Breast epithelium (tissue), 3 donors: ENCODE measurements at regions not wholly inside any gene's neighbourhood (a gene's known extent, or its start where the extent isn't known, plus 50 kb on each side); places are given as distances from the start of the nearest gene placed in this dataset.

ENCODE experiments used
- POLR2A ChIP-seq: fragments of 450-650 bp; IDR thresholded peaks from one replicate; pipeline ENCODE4 v1.6.1; 2016; ENCODE audit warnings: antibody characterized with exemption, mild to moderate bottlenecking, moderate library complexity
- POLR2AphosphoS5 ChIP-seq, 3 donors: sonication (generic); formaldehyde crosslinking; IDR thresholded peaks; one replicate each; pipeline ENCODE4 v1.6.1; 2017; ENCODE audit warnings: antibody characterized with exemption in 3 of 3
- TF ChIP-seq, protein P1 (sequence below), 3 donors: fragments of 450-650 bp; IDR thresholded peaks; one replicate each; pipeline ENCODE4 v1.5.1; 2016 to 2017; ENCODE audit warnings: antibody characterized with exemption in 3 of 3, mild to moderate bottlenecking in 3 of 3, moderate library complexity in 3 of 3

DNA sequence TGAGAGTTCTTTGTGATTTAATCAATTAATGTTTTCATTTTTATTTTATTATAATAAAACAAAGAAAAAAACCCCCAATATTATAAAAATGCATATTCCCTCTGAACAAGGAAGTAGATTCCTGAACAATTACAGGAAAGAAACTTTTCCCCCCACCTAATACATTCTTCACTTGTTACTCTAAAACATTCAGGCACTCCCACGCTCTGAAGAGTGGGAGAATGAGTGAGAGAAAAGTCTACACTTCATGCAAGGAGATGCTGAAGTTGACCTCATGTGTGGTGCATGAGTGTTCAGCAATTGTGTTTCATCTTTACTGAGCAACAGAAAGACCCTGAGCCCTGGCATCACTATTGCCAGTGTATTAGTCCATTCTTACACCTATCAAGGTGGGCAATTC lies 244.2 kb upstream of the IGFBP3 start:
- TF ChIP-seq, protein P1, sequence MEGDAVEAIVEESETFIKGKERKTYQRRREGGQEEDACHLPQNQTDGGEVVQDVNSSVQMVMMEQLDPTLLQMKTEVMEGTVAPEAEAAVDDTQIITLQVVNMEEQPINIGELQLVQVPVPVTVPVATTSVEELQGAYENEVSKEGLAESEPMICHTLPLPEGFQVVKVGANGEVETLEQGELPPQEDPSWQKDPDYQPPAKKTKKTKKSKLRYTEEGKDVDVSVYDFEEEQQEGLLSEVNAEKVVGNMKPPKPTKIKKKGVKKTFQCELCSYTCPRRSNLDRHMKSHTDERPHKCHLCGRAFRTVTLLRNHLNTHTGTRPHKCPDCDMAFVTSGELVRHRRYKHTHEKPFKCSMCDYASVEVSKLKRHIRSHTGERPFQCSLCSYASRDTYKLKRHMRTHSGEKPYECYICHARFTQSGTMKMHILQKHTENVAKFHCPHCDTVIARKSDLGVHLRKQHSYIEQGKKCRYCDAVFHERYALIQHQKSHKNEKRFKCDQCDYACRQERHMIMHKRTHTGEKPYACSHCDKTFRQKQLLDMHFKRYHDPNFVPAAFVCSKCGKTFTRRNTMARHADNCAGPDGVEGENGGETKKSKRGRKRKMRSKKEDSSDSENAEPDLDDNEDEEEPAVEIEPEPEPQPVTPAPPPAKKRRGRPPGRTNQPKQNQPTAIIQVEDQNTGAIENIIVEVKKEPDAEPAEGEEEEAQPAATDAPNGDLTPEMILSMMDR (IDR thresholded peaks at IDR 0.05) = no peak
- no peak for TF ChIP-seq POLR2A
- TF ChIP-seq POLR2AphosphoS5 (IDR thresholded peaks at IDR 0.05) = no peak
